ENCODE measurements at regions not wholly inside any gene's neighbourhood (a gene's known extent, or its start where the extent isn't known, plus 50 kb on each side); places are given as distances from the start of the nearest gene placed in this dataset.

DNA sequence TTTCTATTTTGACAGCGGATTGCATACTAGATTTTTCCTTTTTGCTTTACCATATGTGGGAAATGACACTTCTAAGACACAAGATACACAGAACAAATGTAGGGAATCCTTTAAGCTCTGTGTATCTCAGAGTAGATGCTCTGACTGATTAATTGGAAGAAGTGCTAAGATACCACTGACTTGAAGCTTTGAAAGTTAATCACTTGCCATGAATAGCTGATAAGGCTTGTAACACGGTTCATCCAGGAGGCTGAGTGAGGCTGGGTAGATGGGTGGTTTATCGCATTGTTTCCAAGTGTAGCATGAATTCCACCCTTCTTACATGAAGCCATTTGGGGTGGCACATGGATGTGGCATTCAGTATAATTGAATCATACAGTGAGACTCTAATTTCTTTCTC, 654.1 kb upstream of the RBFOX1 start:
- H3K4me3 ChIP-seq (ENCODE audit: low read depth, low read length): no peak overlapping the region
- no peak for TF ChIP-seq MYC (IDR thresholded peaks at IDR 0.05; ENCODE audit: low read depth, low read length)
- TF ChIP-seq MAX (IDR thresholded peaks at IDR 0.05; ENCODE audit: low read depth, low read length): no peak
- TF ChIP-seq, protein P1, sequence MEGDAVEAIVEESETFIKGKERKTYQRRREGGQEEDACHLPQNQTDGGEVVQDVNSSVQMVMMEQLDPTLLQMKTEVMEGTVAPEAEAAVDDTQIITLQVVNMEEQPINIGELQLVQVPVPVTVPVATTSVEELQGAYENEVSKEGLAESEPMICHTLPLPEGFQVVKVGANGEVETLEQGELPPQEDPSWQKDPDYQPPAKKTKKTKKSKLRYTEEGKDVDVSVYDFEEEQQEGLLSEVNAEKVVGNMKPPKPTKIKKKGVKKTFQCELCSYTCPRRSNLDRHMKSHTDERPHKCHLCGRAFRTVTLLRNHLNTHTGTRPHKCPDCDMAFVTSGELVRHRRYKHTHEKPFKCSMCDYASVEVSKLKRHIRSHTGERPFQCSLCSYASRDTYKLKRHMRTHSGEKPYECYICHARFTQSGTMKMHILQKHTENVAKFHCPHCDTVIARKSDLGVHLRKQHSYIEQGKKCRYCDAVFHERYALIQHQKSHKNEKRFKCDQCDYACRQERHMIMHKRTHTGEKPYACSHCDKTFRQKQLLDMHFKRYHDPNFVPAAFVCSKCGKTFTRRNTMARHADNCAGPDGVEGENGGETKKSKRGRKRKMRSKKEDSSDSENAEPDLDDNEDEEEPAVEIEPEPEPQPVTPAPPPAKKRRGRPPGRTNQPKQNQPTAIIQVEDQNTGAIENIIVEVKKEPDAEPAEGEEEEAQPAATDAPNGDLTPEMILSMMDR (IDR thresholded peaks at IDR 0.05; ENCODE audit: low read depth, low read length): no peak
- TF ChIP-seq POLR2A (IDR thresholded peaks at IDR 0.05; ENCODE audit: extremely low read depth, insufficient read length): no peak
- no peak for DNase-seq (ENCODE audit: low read depth)

DNA sequence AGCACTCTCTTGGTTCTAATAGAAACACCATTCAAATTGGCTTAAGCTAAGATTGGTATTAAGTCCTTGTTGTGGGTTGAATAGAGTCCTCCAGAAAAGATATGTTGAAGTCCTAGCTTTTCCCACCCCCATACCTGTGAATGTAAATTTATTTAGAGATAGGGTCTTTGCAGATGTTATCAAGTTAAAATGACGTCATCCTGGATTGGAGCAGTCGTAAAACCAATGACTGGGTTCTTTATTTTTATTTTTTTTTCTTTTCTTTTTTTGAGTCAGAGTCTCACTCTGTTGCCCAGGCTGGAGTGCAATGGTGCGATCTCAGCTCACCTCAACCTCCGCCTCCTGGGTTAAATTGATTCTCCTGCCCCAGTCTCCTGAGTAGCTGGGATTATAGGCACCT, 658.6 kb upstream of the RBFOX1 start:
- TF ChIP-seq MYC (IDR thresholded peaks at IDR 0.05; ENCODE audit: low read depth, low read length): no peak
- TF ChIP-seq MAX (IDR thresholded peaks at IDR 0.05; ENCODE audit: low read depth, low read length): no peak
- no peak for TF ChIP-seq POLR2A (IDR thresholded peaks at IDR 0.05; ENCODE audit: extremely low read depth, insufficient read length)
- TF ChIP-seq, protein P1 (IDR thresholded peaks at IDR 0.05; ENCODE audit: low read depth, low read length): no peak
- no peak for DNase-seq (ENCODE audit: low read depth)
- H3K4me3 ChIP-seq (ENCODE audit: low read depth, low read length): no peak overlapping the region

DNA sequence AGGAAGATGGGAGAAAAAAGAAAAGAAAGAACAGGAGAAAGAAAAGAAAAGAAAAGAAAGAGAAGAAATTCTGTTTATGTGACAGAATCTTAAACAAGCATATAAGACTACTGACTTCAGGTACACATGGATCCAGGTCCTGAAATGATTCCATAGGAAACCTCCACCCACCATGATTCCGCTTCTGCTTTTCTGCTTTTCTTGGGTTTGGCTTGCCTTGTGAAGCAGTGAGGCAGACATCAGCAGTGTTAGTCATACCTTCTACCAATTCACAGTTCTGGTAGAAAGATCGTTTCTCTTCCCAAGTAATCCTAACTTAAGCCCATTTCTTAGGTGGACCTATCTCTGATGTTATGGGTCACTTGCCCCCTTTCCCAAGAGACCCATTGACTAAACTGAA, 660.1 kb upstream of the RBFOX1 start:
- H3K4me3 ChIP-seq (ENCODE audit: low read depth, low read length): no peak overlapping the region
- no peak for TF ChIP-seq MYC (IDR thresholded peaks at IDR 0.05; ENCODE audit: low read depth, low read length)
- TF ChIP-seq POLR2A (IDR thresholded peaks at IDR 0.05; ENCODE audit: extremely low read depth, insufficient read length): no peak
- TF ChIP-seq MAX (IDR thresholded peaks at IDR 0.05; ENCODE audit: low read depth, low read length): no peak
- TF ChIP-seq, protein P1 (IDR thresholded peaks at IDR 0.05; ENCODE audit: low read depth, low read length): no peak
- no peak for DNase-seq (ENCODE audit: low read depth)

- H3K4me3 ChIP-seq (ENCODE audit: low read depth, low read length): no peak overlapping the region
- DNase-seq (ENCODE audit: low read depth): no peak
- TF ChIP-seq, protein P1 (IDR thresholded peaks at IDR 0.05; ENCODE audit: low read depth, low read length): no peak
- no peak for TF ChIP-seq POLR2A (IDR thresholded peaks at IDR 0.05; ENCODE audit: extremely low read depth, insufficient read length)
- TF ChIP-seq MYC (IDR thresholded peaks at IDR 0.05; ENCODE audit: low read depth, low read length): no peak
- TF ChIP-seq MAX (IDR thresholded peaks at IDR 0.05; ENCODE audit: low read depth, low read length): no peak
Observed at GRCh38 chr16:6667393-6667792, 665.3 kb upstream of the RBFOX1 start.

- TF ChIP-seq, protein P1 (IDR thresholded peaks at IDR 0.05; ENCODE audit: low read depth, low read length): no peak
- no peak for TF ChIP-seq MYC (IDR thresholded peaks at IDR 0.05; ENCODE audit: low read depth, low read length)
- TF ChIP-seq MAX (IDR thresholded peaks at IDR 0.05; ENCODE audit: low read depth, low read length): no peak
- TF ChIP-seq POLR2A (IDR thresholded peaks at IDR 0.05; ENCODE audit: extremely low read depth, insufficient read length): no peak
- H3K4me3 ChIP-seq (ENCODE audit: low read depth, low read length): no peak overlapping the region
- DNase-seq (ENCODE audit: low read depth): no peak
Observed at GRCh38 chr16:6665126-6665525, 667.5 kb upstream of the RBFOX1 start.

- no peak for DNase-seq (ENCODE audit: low read depth)
- no peak overlapping the region for H3K4me3 ChIP-seq (ENCODE audit: low read depth, low read length)
- TF ChIP-seq, protein P1 (IDR thresholded peaks at IDR 0.05; ENCODE audit: low read depth, low read length): no peak
- TF ChIP-seq MAX (IDR thresholded peaks at IDR 0.05; ENCODE audit: low read depth, low read length) (no peak), MYC (IDR thresholded peaks at IDR 0.05; ENCODE audit: low read depth, low read length) (no peak), POLR2A (IDR thresholded peaks at IDR 0.05; ENCODE audit: extremely low read depth, insufficient read length) (no peak)
Observed at GRCh38 chr16:6663668-6664067, 669.0 kb upstream of the RBFOX1 start.
